OCI-LY1 (cell line): ENCODE measurements at regions not wholly inside any gene's neighbourhood (a gene's known extent, or its start where the extent isn't known, plus 50 kb on each side); places are given as distances from the start of the nearest gene placed in this dataset.

Experiments used
- CTCF ChIP-seq: fragments of 200-600 bp; sonication (generic), shearing (Covaris generic); IDR thresholded peaks from 2 replicates; pipeline ENCODE4 v1.5.1; 2017; ENCODE audit warnings: mild to moderate bottlenecking, antibody characterized with exemption, low read length, moderate library complexity, mixed read lengths
- EZH2 ChIP-seq: fragments of 200-600 bp; sonication (generic), shearing (Covaris generic); IDR thresholded peaks from 2 replicates; pipeline ENCODE4 v1.8.0; 2017; ENCODE audit warnings: borderline replicate concordance, mixed run types, mild to moderate bottlenecking, antibody characterized with exemption, low read length, moderate library complexity, mixed read lengths

- TF ChIP-seq EZH2 (no peak), CTCF (no peak)
Observed at GRCh38 chr3:99502871-99503270, 135.5 kb upstream of the COL8A1 start.
